ENCODE measurements at regions not wholly inside any gene's neighbourhood (a gene's known extent, or its start where the extent isn't known, plus 50 kb on each side); places are given as distances from the start of the nearest gene placed in this dataset.

DNA sequence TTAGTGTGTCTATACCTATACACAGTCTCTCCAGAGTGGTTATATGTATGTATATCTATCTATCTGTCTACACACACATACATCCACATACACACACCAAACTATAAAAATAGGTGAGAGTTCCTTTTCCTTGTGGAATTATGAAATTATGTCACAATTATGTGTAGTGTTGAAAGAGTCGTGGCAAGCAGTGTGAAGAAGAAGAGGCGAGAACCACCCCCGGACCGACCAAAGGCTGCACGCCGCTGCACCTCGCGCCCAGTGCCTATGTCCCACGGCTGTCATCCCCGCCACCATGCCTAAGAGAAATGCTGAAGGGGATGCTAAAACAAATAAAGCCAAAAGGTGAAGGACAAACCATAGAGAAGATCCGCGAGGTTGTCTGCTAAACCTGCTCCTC lies 95.0 kb upstream of the RAP2B start:
- no peak for DNase-seq
- H4K20me1 ChIP-seq (ENCODE audit: insufficient read depth, low read length), result no peaks in the 10 kb centered on the region
- H3K4me1 ChIP-seq (ENCODE audit: low read length), result peaks cover 9% of the 10 kb centered on the region
- no peak overlapping the region for H2AFZ ChIP-seq (ENCODE audit: low read length)
- no peaks in the 10 kb centered on the region for H3K27me3 ChIP-seq (replicated peaks; ENCODE audit: insufficient read depth, low read length)
- H3K27ac ChIP-seq (ENCODE audit: low read length), result no peak overlapping the region
- H3K4me2 ChIP-seq (ENCODE audit: low read depth, low read length), result no peak overlapping the region
- no peaks in the 10 kb centered on the region for H3K79me2 ChIP-seq (ENCODE audit: low read length)
- no peak overlapping the region for H3K4me3 ChIP-seq (ENCODE audit: low read length)
- no peaks in the 10 kb centered on the region for H3K36me3 ChIP-seq (replicated peaks; ENCODE audit: insufficient read depth, low read length)
- H3K9me3 ChIP-seq (replicated peaks; ENCODE audit: insufficient read depth, low read length), result no peaks in the 10 kb centered on the region
- H3F3A ChIP-seq (ENCODE audit: insufficient read depth, low read length), result peaks cover 9% of the 10 kb centered on the region
- no peaks in the 10 kb centered on the region for H3K9me2 ChIP-seq (replicated peaks; ENCODE audit: insufficient read depth, low read length)
- TF ChIP-seq EZH2phosphoT487 (IDR thresholded peaks at IDR 0.05; ENCODE audit: low read length) (no peak), EZH2 (optimal IDR thresholded peaks at IDR 0.05; ENCODE audit: low read depth, low read length) (no peak), CTCF (IDR thresholded peaks at IDR 0.05; ENCODE audit: low read length) (no peak)
- H3K9ac ChIP-seq (ENCODE audit: low read length), result no peak overlapping the region

DNA sequence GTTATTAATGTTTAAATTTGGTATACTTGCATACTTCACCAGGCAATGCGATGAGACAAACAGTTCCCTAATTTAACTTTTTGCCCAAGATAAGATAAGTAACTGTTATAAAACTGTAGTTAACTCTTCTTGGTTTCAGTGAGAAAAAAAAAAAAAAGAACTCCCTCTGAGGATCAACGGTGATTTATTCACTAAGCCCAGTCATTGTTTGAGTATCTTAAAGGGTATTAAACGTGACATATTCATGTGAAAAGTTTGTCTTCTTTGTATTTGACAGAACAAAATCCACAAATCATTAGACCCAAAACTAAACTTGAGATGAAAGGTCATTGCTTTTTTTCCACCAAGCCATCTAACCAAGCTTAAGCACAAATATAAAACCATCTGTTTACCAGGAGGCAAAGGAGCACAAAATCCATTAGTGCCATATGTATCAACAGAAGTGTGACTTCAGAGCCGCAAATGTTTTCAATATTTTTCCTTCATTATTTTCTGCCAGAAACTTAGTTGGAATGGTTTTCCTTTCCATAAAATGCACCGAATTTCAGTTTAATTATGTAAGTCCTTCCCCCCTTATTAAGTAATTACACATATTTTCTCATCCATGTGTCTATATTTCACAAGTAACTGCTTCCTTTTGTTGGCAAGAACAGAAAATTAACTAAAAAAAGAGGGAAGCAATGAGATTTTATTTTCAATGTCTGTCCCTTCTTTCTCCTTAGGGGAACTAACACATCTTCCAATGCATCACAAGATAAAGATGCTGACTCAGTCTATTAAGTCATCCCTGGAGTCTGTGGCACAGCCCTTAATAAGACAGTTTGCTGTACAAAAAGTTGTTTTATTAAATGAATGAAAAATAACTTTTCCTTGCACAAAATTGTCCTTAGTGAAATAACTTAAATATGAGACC lies 92.2 kb upstream of the RAP2B start:
- no peak for TF ChIP-seq EZH2 (optimal IDR thresholded peaks at IDR 0.05; ENCODE audit: low read depth, low read length)
- TF ChIP-seq EZH2phosphoT487 (IDR thresholded peaks at IDR 0.05; ENCODE audit: low read length), result no peak
- TF ChIP-seq CTCF (IDR thresholded peaks at IDR 0.05; ENCODE audit: low read length), result no peak
- Histone ChIP-seq H3K9me2 (replicated peaks; ENCODE audit: insufficient read depth, low read length) (no peaks in the 10 kb centered on the region), H3K4me3 (ENCODE audit: low read length) (no peak overlapping the region), H3K36me3 (replicated peaks; ENCODE audit: insufficient read depth, low read length) (no peaks in the 10 kb centered on the region), H4K20me1 (ENCODE audit: insufficient read depth, low read length) (no peaks in the 10 kb centered on the region), H3K9ac (ENCODE audit: low read length) (no peak overlapping the region), H2AFZ (ENCODE audit: low read length) (no peak overlapping the region), H3K27ac (ENCODE audit: low read length) (no peak overlapping the region), H3K4me1 (ENCODE audit: low read length) (peaks cover 9% of the 10 kb centered on the region), H3F3A (ENCODE audit: insufficient read depth, low read length) (peaks cover 9% of the 10 kb centered on the region), H3K4me2 (ENCODE audit: low read depth, low read length) (no peak overlapping the region), H3K9me3 (replicated peaks; ENCODE audit: insufficient read depth, low read length) (no peaks in the 10 kb centered on the region), H3K79me2 (ENCODE audit: low read length) (no peaks in the 10 kb centered on the region), H3K27me3 (replicated peaks; ENCODE audit: insufficient read depth, low read length) (no peaks in the 10 kb centered on the region)
- no peak for DNase-seq

- H3F3A ChIP-seq (ENCODE audit: insufficient read depth, low read length), result peaks cover 9% of the 10 kb centered on the region
- TF ChIP-seq EZH2phosphoT487 (IDR thresholded peaks at IDR 0.05; ENCODE audit: low read length) (no peak), EZH2 (optimal IDR thresholded peaks at IDR 0.05; ENCODE audit: low read depth, low read length) (no peak), CTCF (IDR thresholded peaks at IDR 0.05; ENCODE audit: low read length) (no peak)
- peaks cover 9% of the 10 kb centered on the region for H3K4me1 ChIP-seq (ENCODE audit: low read length)
- no peak overlapping the region for H3K4me2 ChIP-seq (ENCODE audit: low read depth, low read length)
- no peaks in the 10 kb centered on the region for H3K9me2 ChIP-seq (replicated peaks; ENCODE audit: insufficient read depth, low read length)
- no peaks in the 10 kb centered on the region for H3K9me3 ChIP-seq (replicated peaks; ENCODE audit: insufficient read depth, low read length)
- no peaks in the 10 kb centered on the region for H3K36me3 ChIP-seq (replicated peaks; ENCODE audit: insufficient read depth, low read length)
- H4K20me1 ChIP-seq (ENCODE audit: insufficient read depth, low read length), result no peaks in the 10 kb centered on the region
- H3K27me3 ChIP-seq (replicated peaks; ENCODE audit: insufficient read depth, low read length), result no peaks in the 10 kb centered on the region
- no peak overlapping the region for H3K9ac ChIP-seq (ENCODE audit: low read length)
- H3K4me3 ChIP-seq (ENCODE audit: low read length), result no peak overlapping the region
- no peaks in the 10 kb centered on the region for H3K79me2 ChIP-seq (ENCODE audit: low read length)
- peak; percentile 47 for DNase-seq
- H2AFZ ChIP-seq (ENCODE audit: low read length), result no peak overlapping the region
- no peak overlapping the region for H3K27ac ChIP-seq (ENCODE audit: low read length)
These were observed 91.5 kb upstream of the RAP2B start for GRCh38 chr3:153070511-153070868.

All from MM.1S (cell line).